ENCODE measurements at regions not wholly inside any gene's neighbourhood (a gene's known extent, or its start where the extent isn't known, plus 50 kb on each side); places are given as distances from the start of the nearest gene placed in this dataset.
"Not testable (repeated sequence)": the region's sequence is repeated elsewhere in the genome, so short reads cannot be mapped to it uniquely, and the experiment has no call there.

- TF ChIP-seq, protein P1, sequence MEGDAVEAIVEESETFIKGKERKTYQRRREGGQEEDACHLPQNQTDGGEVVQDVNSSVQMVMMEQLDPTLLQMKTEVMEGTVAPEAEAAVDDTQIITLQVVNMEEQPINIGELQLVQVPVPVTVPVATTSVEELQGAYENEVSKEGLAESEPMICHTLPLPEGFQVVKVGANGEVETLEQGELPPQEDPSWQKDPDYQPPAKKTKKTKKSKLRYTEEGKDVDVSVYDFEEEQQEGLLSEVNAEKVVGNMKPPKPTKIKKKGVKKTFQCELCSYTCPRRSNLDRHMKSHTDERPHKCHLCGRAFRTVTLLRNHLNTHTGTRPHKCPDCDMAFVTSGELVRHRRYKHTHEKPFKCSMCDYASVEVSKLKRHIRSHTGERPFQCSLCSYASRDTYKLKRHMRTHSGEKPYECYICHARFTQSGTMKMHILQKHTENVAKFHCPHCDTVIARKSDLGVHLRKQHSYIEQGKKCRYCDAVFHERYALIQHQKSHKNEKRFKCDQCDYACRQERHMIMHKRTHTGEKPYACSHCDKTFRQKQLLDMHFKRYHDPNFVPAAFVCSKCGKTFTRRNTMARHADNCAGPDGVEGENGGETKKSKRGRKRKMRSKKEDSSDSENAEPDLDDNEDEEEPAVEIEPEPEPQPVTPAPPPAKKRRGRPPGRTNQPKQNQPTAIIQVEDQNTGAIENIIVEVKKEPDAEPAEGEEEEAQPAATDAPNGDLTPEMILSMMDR (IDR thresholded peaks at IDR 0.05), result no peak
- DNase-seq (ENCODE audit: low spot score), result no peak
- no peak for ATAC-seq (ENCODE audit: low FRiP score)
Observed at GRCh38 chr4:42308247-42308646, 89.0 kb upstream of the SHISA3 start.

GRCh38 chr4:42309361-42310260 lies 87.7 kb upstream of the SHISA3 start:
- no peak for DNase-seq (ENCODE audit: low spot score)
- TF ChIP-seq, protein P1 (IDR thresholded peaks at IDR 0.05), result no peak
- ATAC-seq (ENCODE audit: low FRiP score), result no peak

DNA sequence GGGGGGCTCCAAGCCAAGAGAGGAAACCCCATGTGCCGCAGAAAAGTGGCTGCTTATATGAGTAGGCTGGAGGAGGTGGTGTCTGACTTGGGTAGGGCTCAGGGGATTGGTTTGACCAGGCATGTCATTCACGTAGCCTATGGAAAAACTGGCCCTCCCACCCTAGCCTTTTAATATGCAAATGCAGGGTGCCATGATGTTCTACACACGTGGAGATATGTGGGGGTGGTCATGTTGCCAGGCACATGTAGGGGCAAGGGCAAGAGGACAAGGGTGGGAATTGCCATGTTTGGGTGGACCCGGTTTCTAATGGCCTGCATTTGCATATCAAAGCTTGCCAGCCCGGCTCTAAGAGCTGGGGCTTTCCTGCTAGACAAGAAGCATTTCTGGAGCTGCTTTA lies 86.9 kb upstream of the SHISA3 start:
- DNase-seq (ENCODE audit: low spot score) (no peak), ATAC-seq (ENCODE audit: low FRiP score) (no peak)
- TF ChIP-seq, protein P1 (IDR thresholded peaks at IDR 0.05), result no peak

DNA sequence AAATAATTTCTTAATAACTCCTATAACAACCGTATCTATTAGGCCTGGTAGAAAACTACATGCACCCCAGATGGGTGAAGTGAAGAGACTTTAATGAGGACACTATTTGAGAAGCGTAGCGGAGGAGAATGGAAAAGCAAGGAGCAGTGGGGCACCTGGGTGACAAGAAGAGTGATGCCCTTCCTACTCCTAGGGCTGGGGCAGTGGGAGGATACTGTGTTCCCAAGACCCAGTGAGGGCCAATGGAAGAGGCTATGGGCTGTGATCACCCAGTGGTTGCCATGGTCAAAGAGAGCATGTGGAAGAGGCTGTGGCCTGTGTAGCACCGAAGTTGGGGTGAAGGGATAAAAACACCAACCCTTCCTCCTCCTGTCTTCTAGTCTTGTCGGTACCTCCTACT lies 86.5 kb upstream of the SHISA3 start:
- no peak for DNase-seq (ENCODE audit: low spot score)
- TF ChIP-seq, protein P1 (IDR thresholded peaks at IDR 0.05), result no peak

DNA sequence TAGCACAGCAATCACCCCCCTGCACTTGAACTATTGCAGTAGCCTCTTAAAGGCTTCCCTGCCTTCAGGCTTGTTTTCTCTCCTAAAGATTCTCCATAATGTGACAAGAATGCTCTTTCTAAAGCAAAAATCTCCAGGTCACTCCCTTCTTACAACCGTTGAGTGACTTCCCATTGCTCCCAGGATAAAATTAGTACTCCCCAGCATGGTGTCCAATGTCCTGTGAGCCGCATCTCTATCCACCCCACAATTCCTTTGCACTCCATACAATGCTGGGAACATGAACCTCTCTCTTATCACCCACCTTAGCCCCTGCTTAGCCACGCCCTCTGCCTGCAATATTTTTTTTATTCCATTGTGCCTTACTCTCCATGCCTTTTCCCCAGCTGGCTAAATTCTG lies 85.7 kb upstream of the SHISA3 start:
- TF ChIP-seq, protein P1 (IDR thresholded peaks at IDR 0.05), result no peak
- DNase-seq (ENCODE audit: low spot score) (no peak), ATAC-seq (ENCODE audit: low FRiP score) (no peak)

More for the DNA sequence above, 86.5 kb upstream of the SHISA3 start:
- no peak for ATAC-seq (ENCODE audit: low FRiP score)

GRCh38 chr4:42313420-42313819 lies 83.9 kb upstream of the SHISA3 start:
- not testable (repeated sequence) for ATAC-seq (ENCODE audit: low FRiP score)

DNA sequence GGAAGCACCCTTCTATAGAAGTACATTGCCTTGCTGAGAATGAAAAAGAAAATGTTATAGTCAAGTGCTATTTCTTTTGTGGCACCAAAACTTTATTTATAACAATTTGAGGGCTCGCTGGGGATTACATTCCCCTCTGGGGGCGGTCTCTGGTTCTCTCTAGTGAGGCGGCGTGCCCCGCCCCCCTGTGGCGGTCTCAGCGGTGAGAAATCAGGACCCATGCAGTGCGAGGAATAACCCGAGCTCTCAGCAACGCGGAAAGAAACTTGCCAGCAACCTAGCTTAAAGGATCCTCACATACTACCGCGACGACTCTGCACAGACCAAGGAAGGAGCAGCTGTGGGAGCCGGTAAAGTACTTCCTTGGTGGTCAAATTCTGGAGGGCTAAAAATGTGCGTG lies 83.4 kb upstream of the SHISA3 start:
- ATAC-seq (ENCODE audit: low FRiP score) (no peak), DNase-seq (ENCODE audit: low spot score) (no peak)

More at GRCh38 chr4:42313420-42313819, 83.9 kb upstream of the SHISA3 start:
- DNase-seq (ENCODE audit: low spot score), result not testable (repeated sequence)

More for the DNA sequence above, 83.4 kb upstream of the SHISA3 start:
- TF ChIP-seq, protein P1 (IDR thresholded peaks at IDR 0.05), result no peak

All from omental fat pad (tissue), 3 donors.